Coronary artery (tissue), 2 donors: ENCODE measurements at regions not wholly inside any gene's neighbourhood (a gene's known extent, or its start where the extent isn't known, plus 50 kb on each side); places are given as distances from the start of the nearest gene placed in this dataset.

Experiments
- DNase-seq: peaks from one replicate; pipeline ENCODE4 v3.0.0-alpha.2; 2017; ENCODE audit warnings: low spot score
- H3K27ac ChIP-seq, 2 donors: fragments of 200-600 bp; sonication (generic); one replicate each; pipeline ENCODE4 v1.5.1; 2016 to 2019
- H3K4me3 ChIP-seq: fragments of 200-600 bp; sonication (generic); 2 replicates; pipeline ENCODE4 v1.5.1; 2016; ENCODE audit warnings: mild to moderate bottlenecking, moderate library complexity
- TF ChIP-seq, protein P1 (sequence below): fragments of 200-600 bp; sonication (generic); IDR thresholded peaks from one replicate; pipeline ENCODE4 v1.5.1; 2019; ENCODE audit warnings: antibody characterized with exemption

- TF ChIP-seq, protein P1, sequence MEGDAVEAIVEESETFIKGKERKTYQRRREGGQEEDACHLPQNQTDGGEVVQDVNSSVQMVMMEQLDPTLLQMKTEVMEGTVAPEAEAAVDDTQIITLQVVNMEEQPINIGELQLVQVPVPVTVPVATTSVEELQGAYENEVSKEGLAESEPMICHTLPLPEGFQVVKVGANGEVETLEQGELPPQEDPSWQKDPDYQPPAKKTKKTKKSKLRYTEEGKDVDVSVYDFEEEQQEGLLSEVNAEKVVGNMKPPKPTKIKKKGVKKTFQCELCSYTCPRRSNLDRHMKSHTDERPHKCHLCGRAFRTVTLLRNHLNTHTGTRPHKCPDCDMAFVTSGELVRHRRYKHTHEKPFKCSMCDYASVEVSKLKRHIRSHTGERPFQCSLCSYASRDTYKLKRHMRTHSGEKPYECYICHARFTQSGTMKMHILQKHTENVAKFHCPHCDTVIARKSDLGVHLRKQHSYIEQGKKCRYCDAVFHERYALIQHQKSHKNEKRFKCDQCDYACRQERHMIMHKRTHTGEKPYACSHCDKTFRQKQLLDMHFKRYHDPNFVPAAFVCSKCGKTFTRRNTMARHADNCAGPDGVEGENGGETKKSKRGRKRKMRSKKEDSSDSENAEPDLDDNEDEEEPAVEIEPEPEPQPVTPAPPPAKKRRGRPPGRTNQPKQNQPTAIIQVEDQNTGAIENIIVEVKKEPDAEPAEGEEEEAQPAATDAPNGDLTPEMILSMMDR = no peak
- H3K27ac ChIP-seq = no peak overlapping the region
- no peak overlapping the region for H3K4me3 ChIP-seq
- DNase-seq = no peak
Measured at GRCh38 chr18:5622905-5623304, 79.1 kb upstream of the EPB41L3 start.

- TF ChIP-seq, protein P1 = no peak
- no peak overlapping the region for H3K27ac ChIP-seq
- H3K4me3 ChIP-seq = no peak overlapping the region
- no peak for DNase-seq
Measured at GRCh38 chr18:5620289-5620688, 76.5 kb upstream of the EPB41L3 start.

DNA sequence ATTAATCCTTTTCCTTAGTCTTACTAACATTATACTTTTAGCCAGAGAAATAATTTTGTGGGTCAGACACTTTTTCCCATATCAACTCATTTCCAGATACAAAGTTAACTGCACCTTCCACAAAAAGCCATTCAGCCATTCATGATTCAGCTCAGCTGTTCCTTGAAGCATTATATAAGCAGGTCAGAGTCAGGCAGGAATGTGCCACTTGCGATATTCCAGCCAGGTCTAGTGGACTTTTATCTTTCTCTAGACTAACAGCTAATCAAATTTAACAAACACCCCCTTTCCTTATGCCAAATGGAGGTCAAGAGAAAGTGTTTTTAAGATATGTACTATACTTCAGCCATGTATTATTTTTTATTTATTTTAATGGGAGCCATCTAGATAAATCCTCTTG is 75.6 kb upstream of the EPB41L3 start:
- H3K27ac ChIP-seq = no peak overlapping the region
- H3K4me3 ChIP-seq = no peak overlapping the region
- TF ChIP-seq, protein P1 = no peak
- DNase-seq = no peak

- Histone ChIP-seq H3K27ac (no peak overlapping the region), H3K4me3 (no peak overlapping the region)
- TF ChIP-seq, protein P1 = no peak
- DNase-seq = no peak
Measured at GRCh38 chr18:5618047-5618688, 74.4 kb upstream of the EPB41L3 start.

- TF ChIP-seq, protein P1 = no peak
- H3K4me3 ChIP-seq = no peak overlapping the region
- no peak for DNase-seq
- H3K27ac ChIP-seq = no peak overlapping the region
Measured at GRCh38 chr18:5611221-5611620, 67.4 kb upstream of the EPB41L3 start.

GRCh38 chr18:5608846-5609245 is 65.0 kb upstream of the EPB41L3 start:
- TF ChIP-seq, protein P1 = no peak
- Histone ChIP-seq H3K27ac (no peak overlapping the region), H3K4me3 (no peak overlapping the region)
- no peak for DNase-seq

DNA sequence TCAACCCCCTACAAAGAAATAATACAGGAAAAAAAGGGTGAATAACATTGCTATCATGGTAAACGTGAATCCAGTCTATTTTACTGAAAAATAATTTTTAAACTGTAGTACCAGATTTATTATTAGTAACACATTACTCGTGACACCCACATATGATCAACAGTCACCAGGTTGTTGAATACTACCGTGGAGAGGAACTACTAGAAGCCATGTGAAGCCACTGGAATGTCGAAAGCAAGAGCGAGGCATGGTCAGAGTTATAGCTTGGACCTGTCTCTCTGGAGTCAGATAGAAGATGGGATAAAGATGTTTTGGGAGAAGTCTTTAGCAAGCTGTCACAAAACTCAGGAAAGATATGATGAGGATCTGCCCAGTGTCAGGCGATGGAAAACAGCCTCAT is 63.2 kb upstream of the EPB41L3 start:
- TF ChIP-seq, protein P1 = no peak
- Histone ChIP-seq H3K27ac (no peak overlapping the region), H3K4me3 (no peak overlapping the region)
- DNase-seq = no peak
